ENCODE measurements at regions not wholly inside any gene's neighbourhood (a gene's known extent, or its start where the extent isn't known, plus 50 kb on each side); places are given as distances from the start of the nearest gene placed in this dataset.

DNA sequence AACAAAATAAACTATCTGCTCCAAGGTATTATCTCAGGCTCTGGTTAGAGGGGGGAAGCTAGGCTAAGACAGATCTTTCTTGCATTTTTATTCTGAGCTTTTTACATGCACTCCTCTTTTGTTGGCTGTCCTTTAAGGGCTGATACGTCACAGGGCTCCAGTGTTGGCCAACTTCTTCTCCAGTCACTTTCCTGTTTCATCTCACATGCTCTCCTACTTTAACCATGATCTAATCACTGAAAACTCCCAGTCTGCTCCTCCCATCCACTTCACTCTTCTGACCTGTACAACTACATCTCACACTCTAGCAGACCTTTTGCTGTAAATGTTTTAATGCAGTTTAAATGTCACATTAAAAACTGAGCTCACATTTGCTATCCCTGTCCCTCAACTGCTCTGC is 510.0 kb upstream of the KLF12 start:
- DNase-seq = no peak

DNA sequence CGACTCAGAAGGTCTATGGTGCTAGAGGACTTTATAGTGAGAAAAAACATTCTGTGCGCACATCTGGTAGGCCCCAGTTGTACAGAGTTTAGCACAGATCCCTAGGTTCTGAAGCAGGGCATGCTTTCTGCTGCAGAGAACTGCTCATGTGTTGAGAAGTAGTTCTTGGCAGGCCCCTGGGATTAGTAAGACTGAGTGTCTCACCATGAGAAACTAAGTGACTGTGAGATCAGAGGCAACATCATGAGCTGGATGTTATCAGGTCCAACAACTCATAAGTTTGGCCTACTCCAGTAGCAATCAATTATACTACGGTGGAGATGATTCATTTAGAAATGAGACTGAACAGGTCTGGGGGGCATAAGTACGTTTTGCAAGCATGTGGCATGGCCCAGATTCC is 507.4 kb upstream of the KLF12 start:
- no peak for DNase-seq

DNA sequence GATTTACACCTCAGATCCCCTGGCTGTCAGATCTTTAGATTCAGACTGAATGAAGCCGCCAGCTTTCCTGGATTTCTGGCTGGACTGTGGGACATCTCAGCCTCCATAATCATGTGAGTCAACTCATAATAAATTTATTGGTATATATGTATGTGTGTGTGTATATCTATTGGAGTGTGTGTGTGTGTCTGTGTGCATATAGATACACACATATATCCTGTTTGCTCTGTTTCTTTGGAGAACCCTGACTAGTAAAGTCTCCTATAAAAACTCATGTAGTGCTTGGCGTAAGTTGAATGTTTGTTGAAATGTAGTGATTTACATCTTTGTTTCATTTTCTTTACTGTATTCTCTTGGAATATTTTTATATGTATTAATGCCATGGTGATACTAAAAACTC is 499.5 kb upstream of the KLF12 start:
- no peak for DNase-seq

DNA sequence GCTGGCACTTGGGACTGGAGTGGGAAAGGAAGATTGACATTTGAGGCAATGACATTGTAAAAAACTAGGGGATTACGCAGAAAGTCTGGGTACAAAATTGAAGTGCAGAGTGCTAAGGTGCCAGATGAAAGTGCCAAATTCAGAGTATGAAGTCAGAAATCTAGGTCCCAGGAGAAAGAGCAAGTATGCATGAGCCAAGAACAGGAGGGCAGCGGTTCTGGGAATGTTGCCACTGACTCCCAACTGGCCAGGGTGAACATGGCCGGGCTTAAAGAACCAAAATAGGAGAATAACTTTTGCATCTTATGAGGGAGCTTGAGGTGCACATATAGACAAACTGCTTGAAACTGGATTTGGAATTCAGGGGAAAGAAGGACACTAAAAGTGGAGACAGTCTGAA is 495.8 kb upstream of the KLF12 start:
- no peak for DNase-seq

DNA sequence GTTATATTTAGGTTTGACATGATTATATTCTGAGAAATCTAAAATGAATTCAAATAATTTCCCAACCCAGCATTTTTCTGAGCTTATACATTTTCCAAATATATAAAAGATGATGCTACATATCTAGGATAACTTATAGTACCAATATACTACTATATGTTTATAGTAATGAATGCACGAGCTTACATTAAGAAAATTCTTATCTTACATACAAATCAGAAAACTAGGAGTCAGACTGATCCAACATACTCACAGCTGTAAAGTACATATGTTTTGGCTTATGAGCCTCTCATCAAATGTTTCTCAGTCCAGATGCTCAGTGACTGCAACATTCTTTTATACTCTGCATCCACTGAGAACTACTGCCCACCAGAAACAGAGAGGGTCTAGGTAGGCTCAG is 491.3 kb upstream of the KLF12 start:
- DNase-seq = no peak

DNA sequence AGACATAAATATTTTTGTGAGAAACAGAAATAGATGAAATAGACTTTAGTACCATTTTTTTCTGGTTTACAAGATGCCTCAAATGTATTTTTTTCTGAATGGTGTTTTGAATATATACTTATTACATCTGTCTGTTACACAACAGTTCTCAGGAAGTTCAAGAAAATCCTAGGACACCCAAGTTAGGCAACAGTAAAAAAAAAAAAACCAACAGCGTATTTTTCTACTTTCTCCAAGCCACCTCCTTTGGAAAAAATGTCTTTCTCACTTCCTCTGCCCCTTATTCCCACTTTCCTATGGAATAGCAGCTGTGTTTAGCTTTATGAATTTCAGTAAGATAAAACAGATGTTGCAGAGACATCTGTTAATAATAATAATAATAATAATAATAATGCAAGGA is 489.6 kb upstream of the KLF12 start:
- DNase-seq = no peak

DNA sequence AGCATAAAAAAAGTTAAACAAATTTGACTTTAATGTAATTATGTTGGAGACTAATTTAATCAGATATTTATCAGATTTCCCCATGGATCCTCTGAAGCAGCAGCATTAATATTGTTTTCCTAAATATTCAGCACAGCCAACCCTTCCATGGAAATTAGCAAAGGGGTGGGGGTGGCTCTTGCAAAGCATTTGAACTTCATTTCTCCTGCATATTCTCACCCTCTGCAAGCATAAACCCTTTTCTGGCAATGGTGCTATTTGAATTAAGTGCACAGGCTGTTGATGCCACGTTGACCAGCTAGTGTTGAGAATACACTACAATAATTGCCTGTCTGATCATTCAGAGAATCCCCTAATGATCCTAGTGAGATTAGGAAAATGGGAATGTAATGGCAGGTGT is 488.1 kb upstream of the KLF12 start:
- no peak for DNase-seq

DNA sequence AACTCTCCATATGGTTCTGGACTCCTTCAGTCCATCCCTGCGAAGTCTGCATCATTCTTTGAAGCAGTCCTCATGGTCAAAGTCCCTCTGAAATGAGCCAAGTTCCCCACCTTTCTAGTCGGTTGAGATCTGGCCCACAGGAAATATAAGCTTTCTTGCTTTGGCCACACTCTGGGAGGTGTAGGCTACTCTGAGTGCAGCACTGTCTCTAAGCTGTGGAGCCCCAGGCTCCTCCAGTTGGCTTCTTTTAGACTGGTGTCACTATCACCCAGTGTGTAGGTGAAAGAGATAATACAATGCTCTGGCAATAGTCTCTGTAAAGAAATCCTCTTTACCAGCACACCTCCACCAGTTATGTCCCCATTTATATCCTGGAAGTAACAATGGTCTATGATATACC is 486.5 kb upstream of the KLF12 start:
- DNase-seq = no peak

DNA sequence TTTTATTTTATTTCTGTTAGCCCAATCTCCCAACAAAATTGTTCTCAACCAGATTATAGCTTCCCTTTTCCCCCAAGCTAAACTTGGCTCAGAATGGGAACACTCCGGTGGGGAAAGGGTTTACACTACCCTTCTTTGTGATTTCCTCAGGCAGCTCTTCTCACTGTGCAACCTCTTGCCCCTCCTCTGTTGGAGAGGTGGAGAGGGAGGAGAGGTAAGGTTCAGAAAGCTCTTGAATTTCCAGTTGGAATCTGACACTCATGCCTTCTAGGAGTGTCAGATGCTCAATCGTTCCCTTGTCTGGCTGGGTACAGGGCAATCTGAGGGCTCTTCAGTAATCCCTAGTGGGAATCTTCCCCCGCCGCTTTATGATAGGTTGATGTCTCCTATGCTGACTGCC is 486.1 kb upstream of the KLF12 start:
- no peak for DNase-seq

DNA sequence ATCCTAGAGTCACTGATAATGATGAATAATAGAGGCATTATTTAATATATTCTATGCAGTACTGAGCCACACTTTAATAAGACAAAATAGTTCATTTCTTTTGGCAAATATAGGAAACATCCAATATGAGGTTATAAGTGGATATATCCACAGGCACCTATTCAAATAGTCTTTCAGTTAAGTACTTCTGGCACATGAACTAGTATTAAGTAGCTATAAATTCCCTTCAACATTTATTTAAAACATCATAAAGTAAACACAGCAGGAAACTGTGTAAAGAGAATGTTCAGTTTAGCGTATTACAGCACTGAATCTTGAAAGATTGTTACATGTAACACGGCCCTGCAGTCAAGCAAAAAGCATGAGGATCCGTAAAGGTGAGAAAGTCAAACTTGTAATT is 463.3 kb upstream of the KLF12 start:
- DNase-seq = no peak

DNA sequence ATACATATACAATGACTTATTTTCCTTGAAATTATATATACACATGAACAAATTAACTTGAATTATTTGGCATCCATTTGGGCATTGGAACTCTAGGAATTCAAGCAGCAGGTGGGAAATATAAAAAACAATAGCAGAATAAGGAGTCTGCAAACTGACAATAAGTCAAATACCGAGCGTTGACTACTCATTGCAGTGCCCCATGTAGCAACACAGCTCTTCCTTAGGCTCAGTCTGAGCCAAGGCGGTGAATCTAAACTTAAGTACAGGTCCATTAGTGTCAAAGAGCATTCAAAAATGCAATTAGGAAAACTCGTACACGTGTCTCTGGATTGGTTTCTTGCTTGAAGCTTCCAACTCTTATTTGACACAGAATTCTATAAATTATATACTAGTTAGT is 462.5 kb upstream of the KLF12 start:
- DNase-seq = no peak

DNA sequence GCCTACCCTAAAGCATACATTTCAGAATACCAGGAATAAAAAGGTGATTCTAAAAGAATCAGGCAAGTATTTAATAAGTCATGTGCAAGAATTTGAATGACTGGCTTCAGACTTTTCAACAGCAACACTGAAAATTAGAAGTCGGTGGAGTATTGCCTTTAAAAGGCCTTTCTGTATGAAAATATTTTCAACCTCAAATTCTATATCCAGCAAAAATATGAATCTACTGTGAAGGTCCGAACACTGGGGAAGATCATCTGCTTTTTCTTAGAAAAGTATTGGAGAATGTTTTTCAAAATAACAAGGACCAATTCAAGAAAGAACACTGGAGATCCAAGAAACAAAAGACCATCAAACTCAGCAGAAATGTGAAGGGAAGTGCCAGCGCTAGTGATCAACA is 459.5 kb upstream of the KLF12 start:
- DNase-seq = no peak

DNA sequence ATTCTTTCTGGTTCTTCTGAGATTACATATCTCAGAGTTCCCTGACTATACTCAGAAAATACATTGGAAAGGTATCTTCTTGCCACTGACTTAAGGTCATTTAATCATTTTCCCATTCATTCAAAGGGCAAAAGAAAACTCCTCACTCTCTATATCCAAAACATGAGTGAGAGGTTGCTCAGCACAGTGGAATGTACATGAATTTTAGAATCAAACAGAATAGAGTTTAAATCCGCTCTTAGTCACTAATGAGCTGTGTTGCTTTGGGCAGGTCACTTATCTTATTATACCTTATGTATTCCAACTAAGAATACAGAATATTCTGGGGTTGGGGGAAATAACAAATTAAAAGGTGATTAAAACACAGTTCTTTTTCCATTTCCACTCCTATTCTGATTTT is 452.6 kb upstream of the KLF12 start:
- no peak for DNase-seq

DNA sequence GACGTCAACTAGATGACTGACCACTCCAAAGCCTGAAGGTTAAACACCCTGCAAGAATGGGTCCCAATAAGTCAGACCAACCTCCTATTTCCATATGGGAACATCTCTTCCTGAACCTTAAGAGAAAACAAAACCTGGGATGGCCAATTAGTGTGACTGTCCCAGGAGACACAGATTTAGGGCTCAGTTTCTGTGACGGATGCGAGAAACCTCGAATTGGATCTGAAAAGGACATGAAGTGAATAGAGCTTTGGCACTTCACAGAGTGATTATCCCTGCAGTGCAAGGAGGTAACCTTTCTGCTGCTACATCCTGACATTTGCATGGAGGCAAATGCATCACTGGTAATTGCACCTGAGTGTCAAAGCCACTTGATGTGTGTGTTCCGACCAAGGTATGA is 442.2 kb upstream of the KLF12 start:
- DNase-seq = no peak

DNA sequence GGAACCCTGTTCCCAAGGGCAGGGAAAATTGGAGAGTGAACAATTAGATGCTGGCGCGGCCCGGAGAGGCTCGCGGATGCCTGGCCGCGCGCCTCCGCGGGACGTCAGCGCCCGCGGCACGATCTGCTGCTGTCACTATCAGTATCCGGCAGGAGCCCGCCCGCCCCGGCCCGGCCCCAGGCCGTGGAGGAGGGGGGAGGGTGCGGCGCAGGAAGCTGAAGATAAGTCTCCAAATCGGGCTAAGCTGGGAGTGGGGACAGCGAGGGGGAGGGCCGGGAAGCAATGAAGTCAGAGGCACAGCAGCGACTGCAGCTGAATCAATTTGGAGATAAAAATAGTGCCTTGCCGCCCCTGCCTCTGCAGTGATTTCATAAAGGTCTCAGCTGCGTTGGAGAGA is 441.5 kb upstream of the KLF12 start:
- DNase-seq = no peak

DNA sequence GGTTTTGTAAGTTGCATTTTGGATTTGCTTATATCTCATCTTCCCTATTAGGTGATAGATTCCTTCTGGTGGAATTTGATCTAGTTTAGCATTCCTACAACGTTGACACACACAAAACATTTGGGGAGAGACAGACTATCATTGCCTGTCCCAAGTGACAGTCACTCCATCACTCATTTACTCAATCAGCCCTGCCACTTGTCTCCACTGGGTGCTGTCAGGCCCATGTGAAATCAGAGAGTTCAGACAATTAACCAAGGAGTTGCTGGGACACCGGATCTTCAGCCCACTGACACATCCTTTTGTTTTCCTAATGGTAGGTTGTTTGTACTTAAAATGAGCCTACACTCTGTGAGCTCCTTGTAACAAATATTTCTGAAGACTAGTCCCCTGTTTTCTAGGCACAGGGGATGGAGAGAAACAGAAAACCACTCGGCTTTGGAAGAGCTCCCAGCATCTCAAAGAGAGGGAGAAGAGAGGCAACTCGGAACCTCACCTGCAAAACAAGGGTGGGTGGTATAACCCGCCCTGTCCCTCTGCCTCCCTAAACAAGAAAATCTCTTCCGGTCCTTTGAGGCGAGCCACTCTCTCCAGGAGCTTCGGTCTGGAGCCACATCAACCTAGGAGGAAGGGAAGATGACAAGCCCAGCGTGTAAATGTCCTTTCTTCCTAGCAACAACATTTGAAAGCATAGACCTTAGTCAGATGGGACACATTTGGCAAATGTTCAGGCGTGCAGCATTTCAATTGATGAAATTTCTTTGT is 440.9 kb upstream of the KLF12 start:
- no peak for DNase-seq

DNA sequence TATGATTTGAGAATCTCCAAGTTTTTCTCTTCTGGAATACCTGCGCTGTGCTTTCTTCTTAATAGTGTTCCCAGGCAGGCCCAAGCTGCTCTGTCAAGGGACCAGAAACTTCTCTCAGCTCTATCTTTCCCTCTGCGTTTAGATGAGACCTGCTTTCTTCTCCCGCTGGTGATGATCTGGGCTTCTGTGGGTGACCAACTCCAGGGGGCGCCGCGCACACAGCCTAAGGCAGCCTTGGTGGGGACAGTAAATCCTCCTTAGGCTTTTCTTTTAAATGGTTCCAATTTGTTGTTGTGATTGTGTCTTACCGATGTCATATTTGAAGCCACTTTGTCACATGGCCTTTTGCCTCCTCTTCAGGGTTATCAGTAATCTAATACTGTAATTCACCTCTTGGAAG is 439.4 kb upstream of the KLF12 start:
- DNase-seq = no peak

DNA sequence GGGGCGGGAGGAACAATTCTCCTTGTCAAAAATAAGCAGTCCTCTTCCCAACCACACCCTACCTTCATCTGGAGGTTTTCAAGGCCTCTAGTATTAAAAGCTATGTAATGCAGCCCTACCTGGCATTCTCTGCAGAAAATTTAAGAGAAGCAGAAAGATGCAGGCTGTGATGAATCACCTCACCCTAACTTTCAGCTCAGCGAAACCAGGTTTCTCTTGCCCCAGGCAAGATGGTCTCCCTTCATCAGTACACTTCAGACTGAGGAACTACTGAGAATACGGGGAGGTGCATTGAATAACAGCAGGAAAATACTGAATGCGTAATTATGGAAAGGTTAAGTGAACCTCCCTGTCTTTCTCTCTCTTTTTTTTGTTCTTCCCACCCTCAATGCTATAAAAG is 437.6 kb upstream of the KLF12 start:
- no peak for DNase-seq

DNA sequence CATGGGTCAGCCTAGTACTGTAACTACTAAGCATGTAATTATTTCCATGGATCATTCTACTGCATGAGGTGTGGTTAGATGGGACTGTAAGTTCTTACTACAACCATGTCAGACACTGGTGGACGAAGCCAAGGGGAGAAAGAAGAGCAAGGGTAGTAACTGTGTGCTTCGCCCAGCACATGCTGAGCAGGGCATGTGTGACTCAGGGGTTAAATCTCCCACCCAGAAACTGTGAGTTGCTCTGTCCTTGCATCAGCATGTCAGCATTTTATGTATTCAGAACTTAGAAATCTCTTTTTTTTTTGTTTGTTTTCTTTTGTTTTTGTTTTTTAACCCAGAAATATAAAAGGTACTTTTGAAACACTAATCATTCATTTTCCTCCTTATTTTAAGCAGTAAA is 436.6 kb upstream of the KLF12 start:
- DNase-seq = no peak

DNA sequence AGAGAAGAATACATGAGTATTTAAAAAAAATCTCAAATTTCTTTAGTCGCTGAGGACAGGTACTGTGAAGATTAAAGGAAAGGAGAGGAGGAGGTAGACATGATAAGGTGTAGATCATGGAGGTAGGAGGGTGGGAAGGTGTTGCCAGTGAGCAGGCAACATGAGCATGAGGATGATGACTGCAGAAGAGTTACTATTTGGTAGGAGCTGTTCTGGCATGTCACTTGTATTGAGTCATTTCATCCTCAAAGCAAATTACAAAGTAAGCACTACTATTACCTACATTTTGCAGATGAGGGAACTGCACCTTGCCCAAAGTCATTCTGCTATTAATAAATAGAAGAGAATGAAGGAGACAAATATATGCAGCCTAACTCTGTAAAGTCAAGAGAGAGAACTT is 435.8 kb upstream of the KLF12 start:
- no peak for DNase-seq

DNA sequence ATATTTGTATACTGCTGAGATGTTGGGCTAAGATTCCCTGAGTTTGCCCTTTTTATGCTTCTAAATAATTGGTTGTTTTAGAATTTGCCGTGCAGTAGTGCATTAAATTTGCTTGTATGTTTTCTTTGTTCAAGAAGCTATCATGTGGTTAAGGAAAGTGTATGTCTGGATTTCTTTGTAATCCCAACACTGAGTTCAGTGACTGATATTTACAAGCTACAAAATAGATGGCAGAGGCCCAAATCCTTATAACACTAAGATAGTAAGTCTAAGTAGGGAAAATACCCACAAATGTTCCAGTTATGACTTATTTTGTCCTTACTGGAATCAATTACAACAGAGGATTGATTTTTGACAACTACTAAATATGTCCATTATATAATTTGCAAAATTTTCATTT is 435.0 kb upstream of the KLF12 start:
- DNase-seq = no peak

DNA sequence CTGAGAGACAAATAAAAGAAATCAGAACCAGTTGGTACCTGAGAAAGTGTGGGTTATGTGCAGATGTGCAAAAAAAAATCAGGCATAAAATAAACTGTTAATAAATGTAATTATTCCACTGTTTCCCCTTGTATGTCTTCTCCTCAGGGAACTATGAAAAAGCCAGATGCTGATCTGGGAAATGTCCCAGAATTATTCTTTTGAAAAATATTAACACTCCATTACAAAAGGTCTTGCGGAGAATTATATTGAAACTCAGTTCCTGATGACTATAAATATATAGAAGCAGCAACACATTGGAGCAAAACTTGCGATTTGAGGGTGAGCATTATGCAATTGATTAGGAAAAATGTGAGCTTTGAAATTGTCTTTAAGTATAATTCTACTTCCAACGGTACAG is 433.3 kb upstream of the KLF12 start:
- DNase-seq = no peak

DNA sequence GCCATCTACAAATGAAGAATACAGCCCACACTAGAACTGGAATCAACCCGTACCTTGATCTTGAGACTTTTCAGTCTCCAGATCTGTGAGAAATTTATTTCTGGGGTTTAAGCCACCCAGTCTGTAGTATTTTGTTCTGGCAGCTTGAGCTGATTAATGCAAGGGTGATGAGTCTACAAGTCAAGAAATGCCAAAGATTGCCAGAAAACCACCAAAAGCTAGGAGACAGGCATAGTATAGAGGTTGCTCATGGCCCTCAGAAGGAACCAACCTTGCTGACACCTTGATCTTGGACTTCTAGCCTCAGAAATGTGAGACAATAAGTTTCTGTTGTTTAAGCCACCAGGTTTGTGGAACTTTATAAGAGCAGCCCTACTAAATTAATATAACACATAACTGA is 428.2 kb upstream of the KLF12 start:
- no peak for DNase-seq

DNA sequence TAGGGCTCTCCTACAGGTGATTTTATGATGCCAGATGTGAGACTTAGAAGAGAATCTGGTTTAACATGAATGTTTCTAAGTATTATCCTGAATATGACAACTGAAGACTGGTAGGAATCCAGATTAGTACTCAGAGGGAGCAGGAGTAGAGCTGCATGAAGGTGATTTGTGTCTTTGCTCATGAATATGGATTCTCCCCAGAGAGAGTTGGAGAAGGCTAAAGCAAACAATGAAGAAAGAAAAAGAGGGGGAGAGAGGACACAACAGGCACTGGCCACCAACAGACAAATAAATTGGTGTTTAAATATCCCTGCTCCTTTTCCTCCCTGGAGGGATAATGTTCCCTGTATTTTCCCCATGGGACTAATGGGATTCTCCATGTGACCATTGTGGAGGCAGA is 427.0 kb upstream of the KLF12 start:
- DNase-seq = no peak

DNA sequence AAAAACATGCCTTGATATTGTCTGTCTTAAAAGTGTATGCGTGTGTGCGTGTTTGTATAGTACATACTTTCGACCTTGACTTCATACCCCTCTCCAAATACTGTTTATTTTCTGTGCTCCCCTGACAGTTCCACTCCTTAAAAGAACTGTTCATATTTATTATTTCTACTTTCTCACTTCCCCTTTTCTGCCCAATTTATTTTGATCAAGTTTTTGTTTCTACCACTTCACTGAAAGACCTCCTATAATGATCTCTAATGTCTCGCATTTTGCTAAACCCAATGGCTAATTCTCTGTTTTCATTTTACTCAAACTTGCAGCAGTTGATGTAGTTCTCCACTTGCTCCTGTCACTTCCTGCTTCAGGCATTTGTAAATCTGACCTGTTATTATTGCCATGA is 426.1 kb upstream of the KLF12 start:
- DNase-seq = no peak

DNA sequence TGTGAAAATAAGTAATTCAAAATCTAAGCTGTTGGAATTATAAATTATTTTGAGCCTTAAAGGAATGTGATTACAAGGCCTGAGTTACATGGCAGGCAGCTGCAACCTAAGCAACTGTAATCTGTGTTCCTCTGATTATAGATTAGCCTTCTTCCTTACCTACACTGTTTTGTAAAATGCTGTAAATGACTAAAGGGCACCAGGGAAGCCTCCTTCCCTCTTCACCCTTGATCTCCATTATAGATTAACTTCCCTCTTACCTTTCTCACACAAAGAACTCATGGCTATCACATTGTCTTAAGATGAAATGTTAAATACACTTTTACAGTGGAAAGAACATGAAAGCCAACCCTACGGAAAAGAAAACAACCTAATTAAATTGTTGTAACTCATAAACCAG is 423.7 kb upstream of the KLF12 start:
- no peak for DNase-seq

Data from cerebellar nuclear complex (tissue), 1 donor.